GM12873 (cell line): ENCODE measurements at regions not wholly inside any gene's neighbourhood (a gene's known extent, or its start where the extent isn't known, plus 50 kb on each side); places are given as distances from the start of the nearest gene placed in this dataset.

Experiments used
- TF ChIP-seq, protein P1 (sequence below): IDR thresholded peaks from 2 replicates; pipeline ENCODE4 v1.5.1; 2012; ENCODE audit warnings: low read depth, mild to moderate bottlenecking, moderate library complexity, low read length, control low read depth; ENCODE audit not compliant: insufficient read depth; ENCODE audit errors: missing control alignments

- TF ChIP-seq, protein P1, sequence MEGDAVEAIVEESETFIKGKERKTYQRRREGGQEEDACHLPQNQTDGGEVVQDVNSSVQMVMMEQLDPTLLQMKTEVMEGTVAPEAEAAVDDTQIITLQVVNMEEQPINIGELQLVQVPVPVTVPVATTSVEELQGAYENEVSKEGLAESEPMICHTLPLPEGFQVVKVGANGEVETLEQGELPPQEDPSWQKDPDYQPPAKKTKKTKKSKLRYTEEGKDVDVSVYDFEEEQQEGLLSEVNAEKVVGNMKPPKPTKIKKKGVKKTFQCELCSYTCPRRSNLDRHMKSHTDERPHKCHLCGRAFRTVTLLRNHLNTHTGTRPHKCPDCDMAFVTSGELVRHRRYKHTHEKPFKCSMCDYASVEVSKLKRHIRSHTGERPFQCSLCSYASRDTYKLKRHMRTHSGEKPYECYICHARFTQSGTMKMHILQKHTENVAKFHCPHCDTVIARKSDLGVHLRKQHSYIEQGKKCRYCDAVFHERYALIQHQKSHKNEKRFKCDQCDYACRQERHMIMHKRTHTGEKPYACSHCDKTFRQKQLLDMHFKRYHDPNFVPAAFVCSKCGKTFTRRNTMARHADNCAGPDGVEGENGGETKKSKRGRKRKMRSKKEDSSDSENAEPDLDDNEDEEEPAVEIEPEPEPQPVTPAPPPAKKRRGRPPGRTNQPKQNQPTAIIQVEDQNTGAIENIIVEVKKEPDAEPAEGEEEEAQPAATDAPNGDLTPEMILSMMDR, result no peak
Observed at GRCh38 chr10:44202952-44203351, 181.9 kb downstream of the CXCL12 start.

- TF ChIP-seq, protein P1, result no peak
Observed at GRCh38 chr10:44201656-44202055, 183.2 kb downstream of the CXCL12 start.

- TF ChIP-seq, protein P1, result no peak
Observed at GRCh38 chr10:44201011-44201410, 183.9 kb downstream of the CXCL12 start.

- TF ChIP-seq, protein P1, result no peak
Observed at GRCh38 chr10:44199991-44200655, 184.8 kb downstream of the CXCL12 start.

GRCh38 chr10:44199267-44199666 is 185.6 kb downstream of the CXCL12 start:
- TF ChIP-seq, protein P1, result no peak

DNA sequence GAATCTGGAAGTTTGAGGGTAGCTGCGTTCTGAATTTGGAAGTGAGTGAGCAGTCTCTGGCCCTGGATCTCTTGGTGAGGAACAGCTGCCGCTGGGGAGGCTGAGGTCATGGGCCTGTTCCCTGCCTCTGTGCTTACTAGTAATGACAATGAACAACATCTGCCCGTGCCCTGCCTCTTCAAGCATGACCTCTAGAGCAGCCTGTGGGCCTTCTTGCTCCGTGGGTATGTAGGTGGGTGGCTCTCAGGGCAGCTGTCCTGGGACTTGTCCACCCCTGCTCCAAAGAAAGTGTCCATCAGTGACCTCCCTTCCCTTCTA is 186.2 kb downstream of the CXCL12 start:
- TF ChIP-seq, protein P1, result no peak

DNA sequence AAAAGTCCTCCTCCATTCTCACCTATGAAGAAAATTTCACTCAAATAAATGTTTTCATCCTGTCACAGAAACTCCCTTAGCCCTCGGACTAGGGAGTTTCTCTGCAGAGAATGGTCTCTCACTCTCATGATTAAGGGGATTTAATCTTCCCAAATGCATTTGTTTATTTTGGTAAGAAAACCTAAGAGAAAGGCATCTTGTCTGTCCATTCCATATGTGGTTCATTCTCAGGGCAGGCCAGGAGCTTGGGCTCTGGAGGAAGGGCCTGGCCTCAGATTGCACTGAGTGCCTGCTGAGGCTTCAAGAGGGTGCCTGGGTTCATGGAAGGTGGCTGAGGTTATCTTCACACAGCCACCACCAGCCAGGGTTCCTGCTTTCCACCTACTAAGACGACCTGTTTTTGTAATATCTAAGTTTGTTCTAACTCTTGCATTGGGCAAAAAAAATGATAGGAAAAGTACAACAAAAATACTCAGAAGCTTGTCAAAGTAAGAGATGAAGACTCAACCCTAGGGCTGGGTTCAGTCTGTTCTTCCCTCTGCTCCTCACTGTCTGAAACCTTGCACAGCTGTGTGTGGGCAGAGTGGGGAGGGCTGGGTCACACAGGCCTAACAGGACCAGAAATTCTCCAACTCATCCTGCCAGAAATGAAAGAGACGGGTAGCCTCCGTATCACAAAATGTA is 186.7 kb downstream of the CXCL12 start:
- TF ChIP-seq, protein P1, result no peak
